NCI-H2107 treated with DMSO at 0.1 percent for 48 hours (cell line): ENCODE measurements at regions not wholly inside any gene's neighbourhood (a gene's known extent, or its start where the extent isn't known, plus 50 kb on each side); places are given as distances from the start of the nearest gene placed in this dataset.
A peak's percentile ranks its signal among the peaks of the same experiment; 100 is the strongest.

Source experiments
- DNase-seq: peaks from one replicate; lab custom pipeline; 2025; ENCODE audit not compliant: unreplicated experiment; lab: John Stamatoyannopoulos, UW

GRCh38 chrX:109927663-109928273 lies 75.1 kb upstream of the TMEM164 start:
- no peak for DNase-seq

GRCh38 chrX:109928596-109929335 lies 74.1 kb upstream of the TMEM164 start:
- no peak for DNase-seq

GRCh38 chrX:109931677-109932076 lies 71.2 kb upstream of the TMEM164 start:
- no peak for DNase-seq

GRCh38 chrX:109934434-109934833 lies 68.5 kb upstream of the TMEM164 start:
- DNase-seq = no peak

GRCh38 chrX:109934935-109935334 lies 68.0 kb upstream of the TMEM164 start:
- DNase-seq = no peak

GRCh38 chrX:109936114-109936513 lies 66.8 kb upstream of the TMEM164 start:
- no peak for DNase-seq

- no peak for DNase-seq
These were observed 66.3 kb upstream of the TMEM164 start for GRCh38 chrX:109936598-109936997.

- no peak for DNase-seq
These were observed 63.4 kb upstream of the TMEM164 start for GRCh38 chrX:109939498-109939897.

- DNase-seq = no peak
These were observed 62.5 kb upstream of the TMEM164 start for GRCh38 chrX:109940411-109940810.

- DNase-seq = no peak
These were observed 59.7 kb upstream of the TMEM164 start for GRCh38 chrX:109943092-109943739.

- DNase-seq = no peak
These were observed 59.2 kb upstream of the TMEM164 start for GRCh38 chrX:109943740-109944092.

GRCh38 chrX:109952050-109952449 lies 50.9 kb upstream of the TMEM164 start:
- peak; percentile 58 for DNase-seq

GRCh38 chrX:109952985-109953905 lies 49.7 kb upstream of the TMEM164 start:
- DNase-seq = peak; percentile 77
